OCI-LY1 (cell line): ENCODE measurements at regions not wholly inside any gene's neighbourhood (a gene's known extent, or its start where the extent isn't known, plus 50 kb on each side); places are given as distances from the start of the nearest gene placed in this dataset.

Source experiments
- H2AFZ ChIP-seq: fragments of 200-600 bp; sonication (generic), shearing (Covaris generic); 2 replicates; pipeline ENCODE4 v1.6.0; 2014; ENCODE audit warnings: antibody characterized with exemption, mild to moderate bottlenecking, low read length
- H3F3A ChIP-seq: fragments of 200-600 bp; sonication (generic), shearing (Covaris generic); 2 replicates; pipeline ENCODE4 v1.6.0; 2014; ENCODE audit warnings: mild to moderate bottlenecking, antibody characterized with exemption, low read length, moderate library complexity; ENCODE audit not compliant: insufficient read depth
- H3K27ac ChIP-seq: fragments of 200-600 bp; sonication (generic); 2 replicates; pipeline ENCODE4 v1.5.1; 2014; ENCODE audit warnings: low read length, mixed run types, mild to moderate bottlenecking, low read depth; ENCODE audit not compliant: poor library complexity, severe bottlenecking
- H3K27me3 ChIP-seq: fragments of 200-600 bp; sonication (generic); 2 replicates; pipeline ENCODE4 v1.6.0; 2014; ENCODE audit warnings: antibody characterized with exemption, mild to moderate bottlenecking, low read length, moderate library complexity; ENCODE audit not compliant: insufficient read depth
- H3K36me3 ChIP-seq: fragments of 200-600 bp; sonication (generic); 2 replicates; pipeline ENCODE4 v1.6.1; 2014; ENCODE audit warnings: mild to moderate bottlenecking, antibody characterized with exemption, low read length, moderate library complexity, mixed read lengths; ENCODE audit not compliant: insufficient read depth
- H3K4me1 ChIP-seq: fragments of 200-600 bp; sonication (generic); 2 replicates; pipeline ENCODE4 v1.5.1; 2014; ENCODE audit warnings: mild to moderate bottlenecking, low read length, moderate library complexity; ENCODE audit not compliant: insufficient read depth, severe bottlenecking
- H3K4me2 ChIP-seq: fragments of 200-600 bp; sonication (generic), shearing (Covaris generic); 2 replicates; pipeline ENCODE4 v1.6.1; 2014; ENCODE audit warnings: low read length
- H3K4me3 ChIP-seq: fragments of 200-600 bp; sonication (generic); 2 replicates; pipeline ENCODE4 v1.5.1; 2014; ENCODE audit warnings: low read length, low read depth, mild to moderate bottlenecking, mixed read lengths; ENCODE audit not compliant: poor library complexity, severe bottlenecking
- H3K79me2 ChIP-seq: fragments of 200-600 bp; shearing (Covaris generic); 2 replicates; pipeline ENCODE4 v1.6.1; 2016; ENCODE audit warnings: mixed run types, low read length, mixed read lengths; ENCODE audit not compliant: insufficient read depth
- H3K9ac ChIP-seq: fragments of 200-600 bp; sonication (generic), shearing (Covaris generic); 2 replicates; pipeline ENCODE4 v1.6.1; 2014; ENCODE audit warnings: mild to moderate bottlenecking, low read length, mixed read lengths
- H3K9me2 ChIP-seq: fragments of 200-600 bp; sonication (generic), shearing (Covaris generic); 2 replicates; pipeline ENCODE4 v1.6.1; 2014; ENCODE audit warnings: low read depth, mild to moderate bottlenecking, low read length, mixed read lengths
- H3K9me3 ChIP-seq: fragments of 200-600 bp; shearing (Covaris generic); 2 replicates; pipeline ENCODE4 v1.6.1; 2014; ENCODE audit warnings: low read length, mixed read lengths
- H4K20me1 ChIP-seq: fragments of 200-600 bp; sonication (generic), shearing (Covaris generic); 2 replicates; pipeline ENCODE4 v1.6.0; 2016; ENCODE audit warnings: mild to moderate bottlenecking, low read length; ENCODE audit not compliant: insufficient read depth
- CTCF ChIP-seq: fragments of 200-600 bp; sonication (generic), shearing (Covaris generic); IDR thresholded peaks from 2 replicates; pipeline ENCODE4 v1.5.1; 2017; ENCODE audit warnings: mild to moderate bottlenecking, antibody characterized with exemption, low read length, moderate library complexity, mixed read lengths
- EZH2 ChIP-seq: fragments of 200-600 bp; sonication (generic), shearing (Covaris generic); IDR thresholded peaks from 2 replicates; pipeline ENCODE4 v1.8.0; 2017; ENCODE audit warnings: borderline replicate concordance, mixed run types, mild to moderate bottlenecking, antibody characterized with exemption, low read length, moderate library complexity, mixed read lengths

- no peaks in the 10 kb centered on the region for H4K20me1 ChIP-seq
- no peak overlapping the region for H3K4me2 ChIP-seq
- no peaks in the 10 kb centered on the region for H3F3A ChIP-seq
- TF ChIP-seq EZH2 (no peak), CTCF (no peak)
- H3K27me3 ChIP-seq: no peaks in the 10 kb centered on the region
- H3K36me3 ChIP-seq: no peaks in the 10 kb centered on the region
- H3K4me1 ChIP-seq: no peaks in the 10 kb centered on the region
- H3K4me3 ChIP-seq: no peak overlapping the region
- H3K79me2 ChIP-seq: no peaks in the 10 kb centered on the region
- H2AFZ ChIP-seq: no peak overlapping the region
- H3K9ac ChIP-seq: no peak overlapping the region
- no peak overlapping the region for H3K27ac ChIP-seq
- no peaks in the 10 kb centered on the region for H3K9me2 ChIP-seq
- H3K9me3 ChIP-seq: no peaks in the 10 kb centered on the region
Measured at GRCh38 chr4:148776941-148777340, 334.7 kb upstream of the NR3C2 start.

GRCh38 chr4:148774134-148774533 lies 331.9 kb upstream of the NR3C2 start:
- no peak overlapping the region for H3K9ac ChIP-seq
- H3K27me3 ChIP-seq: no peaks in the 10 kb centered on the region
- TF ChIP-seq CTCF (no peak), EZH2 (no peak)
- no peaks in the 10 kb centered on the region for H4K20me1 ChIP-seq
- no peak overlapping the region for H2AFZ ChIP-seq
- no peaks in the 10 kb centered on the region for H3K4me1 ChIP-seq
- no peak overlapping the region for H3K27ac ChIP-seq
- no peaks in the 10 kb centered on the region for H3K9me2 ChIP-seq
- no peak overlapping the region for H3K4me3 ChIP-seq
- no peaks in the 10 kb centered on the region for H3F3A ChIP-seq
- no peaks in the 10 kb centered on the region for H3K36me3 ChIP-seq
- no peaks in the 10 kb centered on the region for H3K79me2 ChIP-seq
- no peaks in the 10 kb centered on the region for H3K9me3 ChIP-seq
- H3K4me2 ChIP-seq: no peak overlapping the region

GRCh38 chr4:148773313-148773712 lies 331.1 kb upstream of the NR3C2 start:
- no peak overlapping the region for H3K4me2 ChIP-seq
- H2AFZ ChIP-seq: no peak overlapping the region
- H3K27ac ChIP-seq: no peak overlapping the region
- H3K9me3 ChIP-seq: no peaks in the 10 kb centered on the region
- TF ChIP-seq CTCF (no peak), EZH2 (no peak)
- no peaks in the 10 kb centered on the region for H3K36me3 ChIP-seq
- no peak overlapping the region for H3K9ac ChIP-seq
- H4K20me1 ChIP-seq: no peaks in the 10 kb centered on the region
- no peaks in the 10 kb centered on the region for H3F3A ChIP-seq
- H3K79me2 ChIP-seq: no peaks in the 10 kb centered on the region
- H3K9me2 ChIP-seq: no peaks in the 10 kb centered on the region
- no peak overlapping the region for H3K4me3 ChIP-seq
- no peaks in the 10 kb centered on the region for H3K27me3 ChIP-seq
- no peaks in the 10 kb centered on the region for H3K4me1 ChIP-seq
